Neuronal stem cell (in vitro differentiated cells): ENCODE measurements at regions not wholly inside any gene's neighbourhood (a gene's known extent, or its start where the extent isn't known, plus 50 kb on each side); places are given as distances from the start of the nearest gene placed in this dataset.

Source experiments
- DNase-seq: peaks from one replicate; pipeline ENCODE4 v3.0.0-alpha.2; 2013; ENCODE audit warnings: low spot score
- H2AFZ ChIP-seq: one replicate; pipeline ENCODE4 v1.6.1; 2013; ENCODE audit warnings: mild to moderate bottlenecking, low read length, inconsistent platforms
- H2AK5ac ChIP-seq: 2 replicates; pipeline ENCODE4 v1.6.1; 2013; ENCODE audit warnings: low read depth, mild to moderate bottlenecking, inconsistent platforms, low read length, moderate library complexity, mixed read lengths
- H2BK120ac ChIP-seq: 2 replicates; pipeline ENCODE4 v1.6.1; 2013; ENCODE audit warnings: low read depth, mild to moderate bottlenecking, inconsistent platforms, low read length, moderate library complexity, mixed read lengths
- H2BK12ac ChIP-seq: one replicate; pipeline ENCODE4 v1.6.1; 2013; ENCODE audit warnings: low read length, inconsistent platforms
- H2BK15ac ChIP-seq: 2 replicates; pipeline ENCODE4 v1.6.1; 2013; ENCODE audit warnings: mild to moderate bottlenecking, low read length, inconsistent platforms, mixed read lengths
- H2BK5ac ChIP-seq: one replicate; pipeline ENCODE4 v1.6.1; 2013; ENCODE audit warnings: inconsistent platforms, mild to moderate bottlenecking, low read length, moderate library complexity
- H3K14ac ChIP-seq: one replicate; pipeline ENCODE4 v1.6.1; 2013; ENCODE audit warnings: low read length, inconsistent platforms
- H3K18ac ChIP-seq: 2 replicates; pipeline ENCODE4 v1.6.1; 2013; ENCODE audit warnings: low read length, inconsistent platforms
- H3K23ac ChIP-seq: 2 replicates; pipeline ENCODE4 v1.6.1; 2013; ENCODE audit warnings: low read depth, mild to moderate bottlenecking, mixed read lengths, low read length, inconsistent platforms; ENCODE audit not compliant: poor library complexity
- H3K27ac ChIP-seq: replicated peaks from 3 replicates; pipeline ENCODE4 v1.5.1; 2013; ENCODE audit warnings: low read length, inconsistent platforms
- H3K27me3 ChIP-seq, 3 experiments: 2 replicates each; pipeline ENCODE4 v1.6.1; 2013; ENCODE audit warnings: low read length in 3 of 3, mild to moderate bottlenecking in 2 of 3, inconsistent platforms in 1 of 3, low read depth in 1 of 3, mixed read lengths in 1 of 3, moderate library complexity in 1 of 3; ENCODE audit not compliant: control insufficient read depth in 3 of 3, insufficient read depth in 3 of 3
- H3K36me3 ChIP-seq, 2 donors: replicated peaks in 1 of 2; 2 replicates each; pipeline ENCODE4 v1.6.1; 2013; ENCODE audit warnings: low read length in 2 of 2; ENCODE audit not compliant: control insufficient read depth in 2 of 2, insufficient read depth in 2 of 2
- H3K4ac ChIP-seq: 2 replicates; pipeline ENCODE4 v1.6.1; 2013; ENCODE audit warnings: inconsistent platforms, mild to moderate bottlenecking, low read length, moderate library complexity
- H3K4me1 ChIP-seq, 2 donors: 1 replicate in 1 of 2; 2 replicates in 1 of 2; pipeline ENCODE4 v1.6.1; 2013; ENCODE audit warnings: low read length in 2 of 2, low read depth in 1 of 2; ENCODE audit not compliant: control insufficient read depth in 2 of 2, insufficient read depth in 1 of 2
- H3K4me2 ChIP-seq: one replicate; pipeline ENCODE4 v1.6.1; 2013; ENCODE audit warnings: mild to moderate bottlenecking, low read length, inconsistent platforms; ENCODE audit not compliant: insufficient read depth, poor library complexity, severe bottlenecking
- H3K4me3 ChIP-seq, 2 donors: 2 replicates each; pipeline ENCODE4 v1.5.1; 2013; ENCODE audit warnings: low read length in 2 of 2, mild to moderate bottlenecking in 2 of 2, inconsistent platforms in 1 of 2, moderate library complexity in 1 of 2
- H3K79me1 ChIP-seq: one replicate; pipeline ENCODE4 v1.6.1; 2013; ENCODE audit warnings: low read depth, mild to moderate bottlenecking, inconsistent platforms, low read length, moderate library complexity
- H3K9ac ChIP-seq: one replicate; pipeline ENCODE4 v1.6.1; 2013; ENCODE audit warnings: mild to moderate bottlenecking, low read depth, low read length, inconsistent platforms; ENCODE audit not compliant: poor library complexity
- H3K9me3 ChIP-seq, 2 donors: replicated peaks in 1 of 2; 2 replicates each; pipeline versions ENCODE3 to v1.6.1; 2013; ENCODE audit warnings: low read length in 2 of 2, mild to moderate bottlenecking in 2 of 2, inconsistent platforms in 1 of 2, low read depth in 1 of 2, mixed read lengths in 1 of 2, moderate library complexity in 1 of 2; ENCODE audit not compliant: control insufficient read depth in 2 of 2, insufficient read depth in 1 of 2
- H4K8ac ChIP-seq: one replicate; pipeline ENCODE4 v1.6.1; 2013; ENCODE audit warnings: low read depth, mild to moderate bottlenecking, inconsistent platforms, low read length, moderate library complexity
- H4K91ac ChIP-seq: one replicate; pipeline ENCODE4 v1.6.1; 2013; ENCODE audit warnings: low read length, low read depth, mild to moderate bottlenecking, inconsistent platforms; ENCODE audit not compliant: poor library complexity
- WGBS, 2 donors: extraction: QIAGEN DNeasy Blood & Tissue Kit; methylation state at CpG; one replicate each; pipeline ENCODE4 v1.1.7; 2013; ENCODE audit warnings: missing lambda C conversion rate in 2 of 2, mixed read lengths in 1 of 2; ENCODE audit not compliant: insufficient read length in 2 of 2, insufficient replicate concordance in 1 of 2; ENCODE audit errors: extremely low coverage in 2 of 2; 5-methylcytosine and 5-hydroxymethylcytosine counted together

GRCh38 chr21:31476263-31477022 lies 132.4 kb upstream of the TIAM1 start:
- no peak overlapping the region for H2AFZ ChIP-seq

GRCh38 chr21:31475223-31475622 lies 131.2 kb upstream of the TIAM1 start:
- Histone ChIP-seq H2AFZ (no peak overlapping the region), H3K27me3 (no peaks in the 10 kb centered on the region), H3K4me1 (peaks cover 3 to 13% of the 10 kb centered on the region in 2 donors), H2AK5ac (no peak overlapping the region), H2BK15ac (no peak overlapping the region), H2BK12ac (no peak overlapping the region), H3K36me3 (peaks cover 3 to 5% of the 10 kb centered on the region in 2 donors), H3K4me3 (no peak overlapping the region), H3K4ac (no peak overlapping the region), H3K18ac (no peak overlapping the region), H4K8ac (no peak overlapping the region), H3K23ac (no peak overlapping the region), H3K79me1 (peaks cover 4% of the 10 kb centered on the region), H3K14ac (peak overlapping the region; percentile 39), H3K4me2 (no peak overlapping the region), H2BK5ac (no peak overlapping the region), H4K91ac (no peak overlapping the region), H2BK120ac (no peak overlapping the region), H3K27ac (no peak overlapping the region), H3K9ac (no peak overlapping the region), H3K9me3 (peaks cover 5 to 12% of the 10 kb centered on the region in 2 donors)
- WGBS, 2 donors = no CpG with 5 or more reads among the region's 5 CpGs
- DNase-seq = no peak

More at GRCh38 chr21:31476263-31477022, 132.4 kb upstream of the TIAM1 start:
- Histone ChIP-seq H3K27ac (no peak overlapping the region), H3K23ac (no peak overlapping the region), H2BK5ac (no peak overlapping the region), H3K36me3 (peaks cover 3 to 5% of the 10 kb centered on the region in 2 donors), H3K4me3 (no peak overlapping the region), H2BK12ac (no peak overlapping the region), H3K9ac (no peak overlapping the region), H3K18ac (no peak overlapping the region), H3K14ac (no peak overlapping the region), H4K91ac (no peak overlapping the region), H2AK5ac (no peak overlapping the region), H3K79me1 (peaks cover 8% of the 10 kb centered on the region), H3K4me1 (peaks cover 3 to 10% of the 10 kb centered on the region in 2 donors), H3K27me3 (no peaks in the 10 kb centered on the region), H2BK15ac (no peak overlapping the region), H3K4me2 (no peak overlapping the region), H3K4ac (no peak overlapping the region), H4K8ac (no peak overlapping the region), H3K9me3 (peaks cover 10 to 23% of the 10 kb centered on the region in 2 donors), H2BK120ac (no peak overlapping the region)
- DNase-seq = no peak
- WGBS, 2 donors = no CpG with 5 or more reads among the region's 11 CpGs

GRCh38 chr21:31473685-31474345 lies 129.8 kb upstream of the TIAM1 start:
- H3K4me1 ChIP-seq = peaks cover 3 to 6% of the 10 kb centered on the region in 2 donors
- no peak overlapping the region for H4K8ac ChIP-seq
- H3K14ac ChIP-seq = no peak overlapping the region
- no peak overlapping the region for H2BK5ac ChIP-seq
- no peak overlapping the region for H3K9ac ChIP-seq
- H2BK12ac ChIP-seq = no peak overlapping the region
- H3K27ac ChIP-seq = no peak overlapping the region
- H3K4me2 ChIP-seq = no peak overlapping the region
- no peak overlapping the region for H4K91ac ChIP-seq
- H3K27me3 ChIP-seq = no peaks in the 10 kb centered on the region
- H3K18ac ChIP-seq = no peak overlapping the region
- WGBS, 2 donors = no CpG with 5 or more reads among the region's 8 CpGs
- H2AFZ ChIP-seq = no peak overlapping the region
- no peak for DNase-seq
- no peak overlapping the region for H2BK120ac ChIP-seq
- H2AK5ac ChIP-seq = no peak overlapping the region
- H3K4me3 ChIP-seq = no peak overlapping the region
- H3K79me1 ChIP-seq = peaks cover 2% of the 10 kb centered on the region
- peaks cover 3 to 5% of the 10 kb centered on the region in 2 donors for H3K36me3 ChIP-seq
- no peak overlapping the region for H2BK15ac ChIP-seq
- H3K9me3 ChIP-seq = peaks cover 5 to 11% of the 10 kb centered on the region in 2 donors
- H3K23ac ChIP-seq = no peak overlapping the region
- no peak overlapping the region for H3K4ac ChIP-seq

- Histone ChIP-seq H3K27ac (no peak overlapping the region), H3K18ac (no peak overlapping the region), H3K79me1 (peaks cover 2% of the 10 kb centered on the region), H2BK5ac (no peak overlapping the region), H4K91ac (no peak overlapping the region), H4K8ac (no peak overlapping the region), H2BK15ac (no peak overlapping the region), H2AFZ (no peak overlapping the region), H3K9ac (no peak overlapping the region), H3K4me2 (no peak overlapping the region), H3K23ac (no peak overlapping the region), H2AK5ac (no peak overlapping the region), H3K27me3 (no peaks in the 10 kb centered on the region), H3K4me3 (no peak overlapping the region), H3K4me1 (peaks cover 3 to 4% of the 10 kb centered on the region in 2 donors), H3K14ac (no peak overlapping the region), H3K36me3 (peaks cover 3 to 5% of the 10 kb centered on the region in 2 donors), H2BK12ac (no peak overlapping the region), H3K9me3 (peaks cover 5 to 9% of the 10 kb centered on the region in 2 donors), H2BK120ac (no peak overlapping the region), H3K4ac (no peak overlapping the region)
- no peak for DNase-seq
- WGBS, 2 donors = no CpG with 5 or more reads among the region's 4 CpGs
Measured at GRCh38 chr21:31471865-31472264, 127.8 kb upstream of the TIAM1 start.
